ENCODE measurements at regions not wholly inside any gene's neighbourhood (a gene's known extent, or its start where the extent isn't known, plus 50 kb on each side); places are given as distances from the start of the nearest gene placed in this dataset.
"Not testable (repeated sequence)": the region's sequence is repeated elsewhere in the genome, so short reads cannot be mapped to it uniquely, and the experiment has no call there.

DNA sequence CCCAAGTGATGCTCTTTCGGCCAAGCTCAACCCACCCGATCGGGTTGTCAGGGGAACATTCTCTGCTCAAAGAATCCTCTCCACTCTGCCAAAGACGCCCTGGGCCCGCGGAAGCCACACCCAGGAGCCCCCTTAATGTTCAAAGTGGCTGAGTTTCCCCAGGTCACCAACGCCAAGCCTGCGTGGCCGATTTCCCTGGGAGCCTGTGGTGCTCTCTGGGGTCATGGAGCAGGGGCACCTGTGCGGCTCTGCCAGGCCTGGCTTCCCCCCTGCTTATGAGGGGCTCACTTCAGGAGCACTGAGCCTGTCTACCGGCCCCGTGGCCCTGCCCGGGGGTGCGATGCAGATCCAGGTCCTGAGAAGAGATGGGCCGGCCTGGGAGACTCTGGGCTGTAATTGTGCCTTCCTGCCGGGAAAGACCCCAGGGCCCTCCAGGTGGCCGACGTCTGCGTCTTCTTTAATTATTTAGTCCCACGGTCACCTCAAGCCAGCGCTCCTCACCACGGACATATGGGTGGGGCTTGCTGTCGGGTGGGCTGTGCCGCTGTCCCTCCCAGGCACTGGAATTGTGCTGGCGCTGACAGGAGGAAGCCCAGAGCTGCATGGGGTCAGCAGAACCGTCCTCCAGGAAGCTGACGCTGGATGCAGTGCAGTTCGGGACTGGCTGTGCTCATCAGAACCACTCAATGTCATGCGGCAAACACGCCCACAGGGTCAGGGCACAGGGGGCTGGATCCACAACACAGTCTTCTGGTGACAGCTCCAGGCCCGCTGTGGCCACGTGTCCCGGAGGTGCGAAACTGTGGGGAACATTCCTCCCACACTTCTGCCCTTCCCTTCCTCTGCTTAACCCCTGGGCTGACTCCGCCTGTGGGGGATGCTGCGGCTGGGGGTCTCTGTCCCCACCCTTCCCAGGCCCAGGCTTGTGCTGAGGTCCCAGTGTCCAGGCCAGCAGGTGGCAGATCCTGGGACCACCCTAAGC, 267.6 kb upstream of the SFSWAP start:
- DNase-seq: no peak

GRCh38 chr12:131444220-131445164, 266.4 kb upstream of the SFSWAP start:
- DNase-seq: no peak

DNA sequence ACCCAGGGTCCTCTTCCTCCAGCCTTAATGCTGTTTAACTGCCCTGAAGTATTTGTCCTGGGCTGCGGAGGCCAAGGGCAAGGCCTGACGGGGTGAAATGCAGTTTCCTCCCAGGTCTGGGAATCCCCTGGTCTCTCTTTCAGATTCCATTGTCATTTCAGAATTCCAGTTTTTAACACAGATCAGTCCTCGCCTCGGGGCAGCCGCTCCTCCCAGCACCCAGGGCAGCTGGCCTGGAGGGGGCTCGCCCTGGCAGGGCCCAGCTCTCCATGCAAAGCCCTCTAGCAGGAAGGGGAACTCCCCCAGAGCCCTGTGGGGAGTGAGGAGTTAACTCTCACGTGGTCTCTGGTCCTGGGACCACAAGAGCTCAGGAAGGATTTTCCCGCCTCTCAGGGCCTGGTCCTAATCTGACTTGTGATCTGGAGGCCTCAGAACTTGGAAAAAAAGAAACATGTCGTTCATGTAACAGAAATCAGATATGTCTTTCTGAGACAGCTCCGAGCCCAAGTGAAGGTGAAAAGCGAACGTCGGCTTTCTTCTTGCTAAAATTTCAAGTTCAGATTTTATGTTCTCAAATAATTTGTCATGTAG, 265.6 kb upstream of the SFSWAP start:
- DNase-seq: no peak

- DNase-seq: no peak
Observed at GRCh38 chr12:131445795-131446194, 265.1 kb upstream of the SFSWAP start.

GRCh38 chr12:131447636-131448035, 263.3 kb upstream of the SFSWAP start:
- not testable (repeated sequence) for DNase-seq

DNA sequence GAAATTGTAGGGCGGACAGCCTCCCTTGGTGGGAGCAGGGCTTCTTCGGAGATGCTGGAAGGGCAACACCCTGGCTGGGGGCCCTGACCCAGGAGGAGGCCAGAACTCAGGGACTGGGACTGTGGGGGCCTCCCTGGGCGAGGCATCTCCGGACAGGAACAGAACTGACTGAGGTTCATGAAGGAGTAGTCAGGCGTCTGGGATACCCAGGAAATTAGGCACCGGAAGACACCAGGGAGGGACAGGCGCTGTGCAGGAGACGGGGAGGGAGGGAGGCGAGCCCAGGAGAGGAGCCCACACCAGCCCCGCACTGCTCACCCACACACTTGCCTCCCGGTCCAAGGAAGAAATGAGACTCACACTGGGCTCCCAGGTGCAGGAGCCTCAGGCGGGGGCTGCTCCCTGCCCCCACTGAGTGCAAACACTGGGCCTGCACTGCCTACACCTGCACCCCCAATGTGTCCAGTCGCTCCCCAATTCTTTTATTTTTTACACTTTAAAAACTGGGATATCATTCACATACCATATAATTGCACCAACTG, 262.6 kb upstream of the SFSWAP start:
- DNase-seq: no peak

- no peak for DNase-seq
Observed at GRCh38 chr12:131449027-131449426, 261.9 kb upstream of the SFSWAP start.

GRCh38 chr12:131452444-131452860, 258.4 kb upstream of the SFSWAP start:
- DNase-seq: no peak

- no peak for DNase-seq
Observed at GRCh38 chr12:131454418-131455217, 256.3 kb upstream of the SFSWAP start.

DNA sequence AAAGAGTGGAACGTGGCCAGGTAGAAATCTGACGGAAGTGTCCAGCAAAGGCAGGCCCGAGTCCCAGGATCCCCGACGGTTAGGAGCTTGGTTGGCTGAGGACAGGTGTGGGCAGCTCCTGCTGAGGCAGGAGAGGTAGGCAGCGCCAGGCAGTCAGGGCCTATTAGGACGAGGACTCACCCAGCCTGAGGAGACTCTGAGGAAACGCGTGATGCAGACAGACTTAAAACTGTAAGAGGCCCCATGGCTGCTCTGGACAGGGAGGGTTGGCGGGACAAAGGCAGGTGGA, 255.7 kb upstream of the SFSWAP start:
- no peak for DNase-seq

DNA sequence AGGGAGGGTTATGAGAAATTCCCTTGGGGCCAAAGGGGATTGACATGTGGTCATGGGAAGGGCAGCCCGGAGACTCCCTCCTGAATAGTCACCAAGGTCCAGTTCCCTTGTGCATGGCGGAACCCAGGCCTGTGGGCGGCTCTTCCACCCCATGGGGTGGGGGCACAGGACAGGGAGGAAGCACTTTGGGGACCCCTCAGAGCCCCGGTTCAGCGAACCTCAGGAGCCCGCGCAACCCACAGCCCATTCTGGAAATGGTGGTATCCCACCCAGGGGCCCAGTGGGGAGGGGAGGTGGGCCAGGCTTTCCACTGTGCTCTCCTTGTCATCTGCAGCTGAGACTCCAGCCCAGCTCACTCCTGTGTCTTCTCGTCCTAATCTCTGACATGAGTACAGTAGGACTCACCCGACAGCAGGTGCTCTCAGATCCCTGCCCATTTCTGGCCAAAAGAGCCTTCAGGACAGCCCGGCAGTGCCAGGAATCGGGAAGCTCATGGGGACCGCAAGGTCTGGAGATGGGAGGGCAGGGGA, 255.2 kb upstream of the SFSWAP start:
- DNase-seq: no peak

DNA sequence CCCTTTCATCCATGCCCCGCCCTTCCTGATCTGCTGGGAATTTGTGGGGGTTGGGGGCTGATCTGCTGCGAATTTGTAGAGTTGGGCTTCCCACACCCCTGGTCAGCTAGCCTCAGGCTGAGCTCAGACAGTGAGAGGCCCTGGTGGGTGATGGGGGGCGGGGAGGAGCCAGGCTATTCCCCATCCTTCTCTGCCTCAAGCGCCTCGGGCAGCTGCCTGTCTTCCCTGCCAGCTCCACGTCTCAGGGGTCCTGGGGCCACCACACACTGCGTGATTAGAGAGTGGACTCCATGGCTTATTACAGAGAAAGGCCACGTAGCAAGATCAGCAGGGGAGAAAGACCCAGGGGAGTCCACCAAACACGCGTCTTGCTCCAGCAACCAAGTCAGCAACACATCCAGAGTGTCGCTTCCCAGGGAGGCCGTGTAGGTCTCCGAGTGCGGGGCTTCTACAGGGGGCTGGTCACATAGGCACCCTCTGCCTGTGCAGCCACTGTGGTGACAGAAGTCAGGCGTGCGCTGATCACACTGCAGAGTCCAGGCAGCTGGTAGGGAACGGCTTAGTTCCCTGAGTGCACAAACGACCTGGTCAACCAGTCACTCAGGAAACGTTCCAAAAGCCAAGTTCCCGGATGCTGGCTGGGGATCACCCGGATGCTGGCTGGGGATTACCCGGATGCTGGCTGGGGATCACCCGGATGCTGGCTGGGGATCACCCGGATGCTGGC, 254.4 kb upstream of the SFSWAP start:
- DNase-seq: no peak

DNA sequence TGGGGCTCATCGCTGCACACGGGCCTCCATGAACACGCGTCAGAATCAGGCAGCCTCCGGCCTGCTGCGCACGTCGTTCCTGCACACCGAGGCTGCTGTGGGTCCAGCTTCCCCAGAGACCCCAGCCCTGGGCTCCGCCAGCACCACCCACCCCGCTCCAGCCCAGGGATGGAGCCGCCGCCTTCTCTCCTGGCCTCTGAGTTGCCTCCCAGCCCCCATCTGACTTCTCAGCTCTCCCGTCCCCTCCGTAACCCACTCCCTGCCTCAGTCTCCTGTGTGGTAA, 253.9 kb upstream of the SFSWAP start:
- no peak for DNase-seq

DNA sequence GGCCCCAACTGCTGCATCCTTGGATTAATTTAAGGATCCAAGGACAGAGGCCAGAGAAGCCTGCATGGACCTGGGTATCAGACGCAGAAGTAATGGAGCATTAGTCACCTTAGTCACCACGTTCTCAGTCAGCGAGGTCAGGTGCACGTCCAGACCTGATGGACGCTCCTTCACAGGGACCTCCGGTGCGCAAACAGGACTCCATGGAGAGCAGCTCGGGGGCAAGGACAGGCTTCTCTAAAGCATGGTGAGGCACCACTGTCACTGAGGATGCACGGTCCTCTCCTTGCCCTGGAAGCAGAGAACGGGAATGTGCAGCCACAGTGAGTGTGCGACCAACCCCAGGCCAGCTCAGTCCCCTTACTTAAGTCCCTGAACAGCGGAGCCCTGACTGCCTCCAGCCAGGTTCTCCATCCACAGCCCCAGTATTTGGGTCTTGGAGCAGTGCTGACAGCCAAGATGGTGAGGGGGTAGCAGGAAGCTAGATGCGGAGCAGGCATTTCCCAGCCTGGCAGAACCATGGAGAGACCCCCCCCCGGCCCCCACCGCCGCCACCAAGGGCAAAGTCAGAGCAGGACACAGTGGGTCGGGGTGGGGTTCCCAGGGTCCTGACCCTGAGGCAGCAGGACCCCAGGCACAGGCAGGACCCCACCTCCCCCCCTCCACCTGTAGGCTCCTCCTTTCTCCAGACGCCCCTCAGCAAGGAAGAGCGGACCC, 253.4 kb upstream of the SFSWAP start:
- no peak for DNase-seq

DNA sequence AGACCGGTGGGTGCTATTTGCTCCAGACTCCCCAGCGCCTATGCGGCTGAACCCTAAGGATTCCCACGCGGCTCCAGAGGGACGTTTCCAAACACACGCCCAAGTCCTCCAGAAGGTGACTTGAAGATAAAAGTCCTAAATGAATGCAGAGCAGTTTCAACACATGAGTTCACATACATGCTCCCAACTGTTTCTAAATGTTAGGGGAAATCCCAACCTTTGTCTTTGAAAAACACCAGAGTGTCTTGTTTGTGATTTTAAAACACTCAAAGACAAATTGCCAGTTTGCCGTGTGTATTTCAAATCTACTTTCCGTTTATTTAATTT, 252.9 kb upstream of the SFSWAP start:
- no peak for DNase-seq

DNA sequence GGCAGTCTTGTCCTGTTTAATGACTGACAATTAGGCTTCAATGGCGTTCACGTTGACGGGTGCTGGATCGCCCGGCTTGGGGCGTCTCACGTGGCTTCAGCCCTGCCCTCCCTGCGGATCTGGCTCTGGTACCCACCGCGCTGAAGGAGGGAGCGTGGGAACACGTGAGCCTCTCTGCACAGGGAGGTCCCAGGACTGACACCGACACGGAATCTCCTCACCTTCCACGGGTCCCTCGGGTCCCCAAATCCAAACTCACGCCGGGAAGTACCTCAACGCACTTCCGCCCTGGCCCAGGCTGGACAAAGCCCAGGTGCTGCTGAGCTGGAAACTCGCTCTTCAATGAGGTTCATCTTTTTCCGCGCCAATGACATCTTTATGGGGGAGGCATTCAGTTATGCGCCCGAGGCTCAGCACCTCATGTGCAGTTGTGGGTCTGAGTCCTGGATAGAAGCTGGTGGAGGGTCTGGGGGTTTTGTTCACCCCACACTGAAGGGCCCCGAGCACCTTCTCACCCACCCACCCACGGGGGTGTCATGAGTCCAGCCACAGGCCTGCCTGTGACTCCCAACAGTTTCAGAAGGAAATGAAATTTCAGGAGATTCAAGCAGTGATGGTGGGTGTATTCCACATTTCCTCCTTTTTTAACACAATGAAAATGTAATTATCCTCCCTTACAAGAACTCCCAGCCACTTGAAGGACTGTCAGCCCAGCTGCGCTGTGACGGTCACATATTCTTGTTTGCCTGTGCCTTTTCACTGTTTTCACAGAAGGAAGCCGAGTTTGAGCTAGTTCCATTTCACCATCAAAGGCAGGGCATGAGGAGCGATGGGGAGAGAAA, 251.7 kb upstream of the SFSWAP start:
- no peak for DNase-seq

GRCh38 chr12:131459773-131460365, 251.0 kb upstream of the SFSWAP start:
- DNase-seq: no peak

GRCh38 chr12:131460520-131460919, 250.4 kb upstream of the SFSWAP start:
- DNase-seq: no peak

DNA sequence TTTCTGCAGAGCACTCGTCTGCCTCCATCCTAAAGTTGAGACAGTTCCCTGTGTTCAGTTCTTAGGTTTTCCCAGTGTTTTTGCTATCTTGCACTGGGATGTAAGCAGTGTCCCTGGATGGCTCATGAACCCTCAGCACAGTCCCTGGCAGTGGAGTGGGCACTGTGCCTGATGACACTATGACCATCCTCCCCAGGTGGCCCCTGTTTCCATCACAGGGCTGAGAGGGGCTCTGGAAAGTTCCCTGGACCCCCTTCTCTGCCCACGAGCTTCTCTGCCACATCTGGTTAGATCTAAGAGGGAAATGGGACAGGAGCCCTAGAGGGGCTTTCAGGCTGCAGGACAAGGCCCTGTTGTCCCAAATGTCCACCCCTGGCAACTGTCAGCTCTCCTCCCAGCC, 249.8 kb upstream of the SFSWAP start:
- no peak for DNase-seq

GRCh38 chr12:131463174-131463573, 247.7 kb upstream of the SFSWAP start:
- DNase-seq: no peak

All from CD4-positive, alpha-beta T cell treated with Interleukin-21 for 1 hour (primary cell).